ENCODE measurements at regions not wholly inside any gene's neighbourhood (a gene's known extent, or its start where the extent isn't known, plus 50 kb on each side); places are given as distances from the start of the nearest gene placed in this dataset.
"Not testable (repeated sequence)": the region's sequence is repeated elsewhere in the genome, so short reads cannot be mapped to it uniquely, and the experiment has no call there.

DNA sequence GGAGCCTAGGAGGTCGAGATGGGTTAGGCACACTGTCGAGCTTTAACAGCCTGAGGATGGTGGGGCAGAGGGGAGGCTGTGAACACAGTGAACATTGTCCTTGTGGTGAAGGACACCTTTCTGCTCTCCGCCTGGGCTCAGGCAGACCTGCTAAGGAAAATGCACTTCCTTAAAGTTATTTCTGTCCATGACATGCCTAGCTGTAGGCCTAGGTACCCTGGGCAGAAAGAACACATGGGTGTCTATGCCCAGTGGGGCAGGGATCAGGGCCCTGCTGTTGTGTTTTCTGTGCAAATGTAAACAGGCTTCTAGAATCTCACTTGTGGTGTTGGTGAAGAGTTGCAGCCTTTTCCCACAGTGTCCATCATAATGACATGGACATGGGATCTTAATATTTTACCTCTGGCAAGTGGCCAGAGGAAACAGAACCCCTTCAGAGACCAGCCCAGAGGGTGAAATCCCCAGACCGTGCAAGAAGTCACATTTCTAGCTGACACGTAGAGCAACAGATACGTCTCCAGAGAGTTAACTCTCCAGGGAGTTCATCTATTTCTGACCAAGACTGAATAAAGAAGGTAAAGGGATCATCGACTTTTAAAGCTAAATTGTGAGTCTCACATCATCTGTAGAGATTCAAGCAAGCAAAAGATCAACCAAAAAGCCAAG, 79.2 kb downstream of the C9orf152 start:
- no peak overlapping the region for H3K4me3 ChIP-seq (ENCODE audit: insufficient read length, low read depth)
- H3K9ac ChIP-seq (ENCODE audit: insufficient read length, low read depth), result no peak overlapping the region
- H3K36me3 ChIP-seq (ENCODE audit: insufficient read depth, insufficient read length, low read length), result peaks cover 28% of the 10 kb centered on the region
- no peaks in the 10 kb centered on the region for H3K27me3 ChIP-seq (ENCODE audit: insufficient read depth, insufficient read length)
- peaks cover 16% of the 10 kb centered on the region for H3K4me1 ChIP-seq (ENCODE audit: insufficient read depth, insufficient read length)
- no peaks in the 10 kb centered on the region for H3K9me3 ChIP-seq (ENCODE audit: insufficient read depth, low read length)
- TF ChIP-seq ZNF274 (IDR thresholded peaks at IDR 0.05; ENCODE audit: low read depth, low read length) (no peak), SUZ12 (IDR thresholded peaks at IDR 0.05; ENCODE audit: extremely low read depth, insufficient read depth, insufficient read length) (no peak), YY1 (IDR thresholded peaks at IDR 0.05; ENCODE audit: insufficient read depth, insufficient read length) (no peak)
- DNase-seq (ENCODE audit: low read depth, low spot score), result no peak

DNA sequence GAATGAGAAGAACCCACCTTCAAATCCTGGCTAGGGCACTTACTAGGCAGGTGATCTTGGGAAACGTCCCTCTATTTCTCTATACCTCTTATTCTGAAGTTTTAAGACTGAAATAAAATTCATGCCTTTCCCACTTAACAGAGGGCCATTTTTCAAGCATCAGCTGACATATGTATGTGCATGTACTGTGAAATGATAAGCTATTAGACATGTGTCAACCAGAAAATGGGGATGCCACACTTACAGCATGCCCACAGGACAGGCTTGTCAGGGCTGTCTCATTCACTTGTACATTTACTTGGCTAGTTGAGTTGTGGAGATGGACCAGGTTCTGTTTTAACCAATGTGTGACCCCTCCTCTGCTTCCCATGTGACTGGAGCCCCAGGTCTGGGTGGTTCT, 78.5 kb downstream of the C9orf152 start:
- Histone ChIP-seq H3K4me3 (ENCODE audit: insufficient read length, low read depth) (no peak overlapping the region), H3K9me3 (ENCODE audit: insufficient read depth, low read length) (no peaks in the 10 kb centered on the region), H3K27me3 (ENCODE audit: insufficient read depth, insufficient read length) (no peaks in the 10 kb centered on the region), H3K4me1 (ENCODE audit: insufficient read depth, insufficient read length) (peaks cover 13% of the 10 kb centered on the region), H3K36me3 (ENCODE audit: insufficient read depth, insufficient read length, low read length) (peaks cover 28% of the 10 kb centered on the region), H3K9ac (ENCODE audit: insufficient read length, low read depth) (no peak overlapping the region)
- DNase-seq (ENCODE audit: low read depth, low spot score), result no peak
- TF ChIP-seq ZNF274 (IDR thresholded peaks at IDR 0.05; ENCODE audit: low read depth, low read length), result no peak
- no peak for TF ChIP-seq YY1 (IDR thresholded peaks at IDR 0.05; ENCODE audit: insufficient read depth, insufficient read length)
- no peak for TF ChIP-seq SUZ12 (IDR thresholded peaks at IDR 0.05; ENCODE audit: extremely low read depth, insufficient read depth, insufficient read length)

DNA sequence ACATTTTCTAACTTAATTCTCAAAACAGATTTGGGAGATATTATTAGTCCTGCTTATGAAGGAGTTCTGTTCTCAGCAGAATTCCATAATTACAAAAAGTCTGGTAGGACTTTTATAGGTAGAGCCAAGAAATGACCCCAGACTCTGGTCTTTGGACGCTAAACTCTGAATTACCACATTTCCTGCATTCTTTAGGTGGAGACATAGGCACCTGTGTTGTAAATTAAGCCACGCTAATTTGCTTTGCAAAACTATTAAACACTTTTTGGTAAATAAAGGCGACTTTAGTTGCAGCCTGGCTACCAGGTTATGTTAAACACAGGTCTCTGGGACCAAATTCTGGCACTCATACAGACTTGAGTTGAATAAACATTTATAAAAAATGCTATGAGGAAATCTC, 77.7 kb downstream of the C9orf152 start:
- Histone ChIP-seq H3K27me3 (ENCODE audit: insufficient read depth, insufficient read length) (no peaks in the 10 kb centered on the region), H3K4me3 (ENCODE audit: insufficient read length, low read depth) (no peak overlapping the region), H3K9ac (ENCODE audit: insufficient read length, low read depth) (no peak overlapping the region), H3K36me3 (ENCODE audit: insufficient read depth, insufficient read length, low read length) (peaks cover 28% of the 10 kb centered on the region), H3K4me1 (ENCODE audit: insufficient read depth, insufficient read length) (peaks cover 11% of the 10 kb centered on the region), H3K9me3 (ENCODE audit: insufficient read depth, low read length) (no peaks in the 10 kb centered on the region)
- no peak for TF ChIP-seq YY1 (IDR thresholded peaks at IDR 0.05; ENCODE audit: insufficient read depth, insufficient read length)
- TF ChIP-seq SUZ12 (IDR thresholded peaks at IDR 0.05; ENCODE audit: extremely low read depth, insufficient read depth, insufficient read length), result no peak
- no peak for TF ChIP-seq ZNF274 (IDR thresholded peaks at IDR 0.05; ENCODE audit: low read depth, low read length)
- no peak for DNase-seq (ENCODE audit: low read depth, low spot score)

- Histone ChIP-seq H3K9ac (ENCODE audit: insufficient read length, low read depth) (no peak overlapping the region), H3K4me3 (ENCODE audit: insufficient read length, low read depth) (no peak overlapping the region), H3K27me3 (ENCODE audit: insufficient read depth, insufficient read length) (no peaks in the 10 kb centered on the region), H3K9me3 (ENCODE audit: insufficient read depth, low read length) (no peaks in the 10 kb centered on the region), H3K36me3 (ENCODE audit: insufficient read depth, insufficient read length, low read length) (peaks cover 31% of the 10 kb centered on the region), H3K4me1 (ENCODE audit: insufficient read depth, insufficient read length) (peaks cover 9% of the 10 kb centered on the region)
- no peak for TF ChIP-seq YY1 (IDR thresholded peaks at IDR 0.05; ENCODE audit: insufficient read depth, insufficient read length)
- no peak for TF ChIP-seq ZNF274 (IDR thresholded peaks at IDR 0.05; ENCODE audit: low read depth, low read length)
- TF ChIP-seq SUZ12 (IDR thresholded peaks at IDR 0.05; ENCODE audit: extremely low read depth, insufficient read depth, insufficient read length), result no peak
- no peak for DNase-seq (ENCODE audit: low read depth, low spot score)
These were observed 77.1 kb downstream of the C9orf152 start for GRCh38 chr9:110130791-110131416.

GRCh38 chr9:110131499-110131898, 76.5 kb downstream of the C9orf152 start:
- peaks cover 9% of the 10 kb centered on the region for H3K4me1 ChIP-seq (ENCODE audit: insufficient read depth, insufficient read length)
- no peak for DNase-seq (ENCODE audit: low read depth, low spot score)
- no peak overlapping the region for H3K4me3 ChIP-seq (ENCODE audit: insufficient read length, low read depth)
- H3K36me3 ChIP-seq (ENCODE audit: insufficient read depth, insufficient read length, low read length), result peaks cover 37% of the 10 kb centered on the region
- TF ChIP-seq ZNF274 (IDR thresholded peaks at IDR 0.05; ENCODE audit: low read depth, low read length) (no peak), YY1 (IDR thresholded peaks at IDR 0.05; ENCODE audit: insufficient read depth, insufficient read length) (no peak), SUZ12 (IDR thresholded peaks at IDR 0.05; ENCODE audit: extremely low read depth, insufficient read depth, insufficient read length) (no peak)
- H3K9me3 ChIP-seq (ENCODE audit: insufficient read depth, low read length), result no peaks in the 10 kb centered on the region
- no peaks in the 10 kb centered on the region for H3K27me3 ChIP-seq (ENCODE audit: insufficient read depth, insufficient read length)
- H3K9ac ChIP-seq (ENCODE audit: insufficient read length, low read depth), result no peak overlapping the region

DNA sequence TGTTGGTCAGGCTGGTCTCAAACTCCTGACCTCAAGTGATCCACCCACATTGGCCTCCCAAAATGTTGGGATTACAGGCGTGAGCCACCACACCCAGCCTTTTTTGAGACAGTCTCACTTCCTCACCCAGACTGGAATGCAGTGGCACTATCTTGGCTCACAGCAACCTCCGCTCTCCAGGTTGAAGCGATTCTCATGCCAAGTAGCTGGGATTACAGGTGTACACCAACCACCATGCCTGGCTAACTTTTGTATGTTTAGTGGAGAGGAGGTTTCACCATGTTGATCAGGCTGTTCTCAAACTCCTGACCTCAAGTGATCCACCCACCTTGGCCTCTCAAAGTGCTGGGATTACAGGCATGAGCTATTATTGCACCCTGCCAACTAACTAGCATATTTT, 75.4 kb downstream of the C9orf152 start:
- peaks cover 47% of the 10 kb centered on the region for H3K36me3 ChIP-seq (ENCODE audit: insufficient read depth, insufficient read length, low read length)
- H3K4me1 ChIP-seq (ENCODE audit: insufficient read depth, insufficient read length), result not testable (repeated sequence)

GRCh38 chr9:110133059-110133458, 74.9 kb downstream of the C9orf152 start:
- DNase-seq (ENCODE audit: low read depth, low spot score), result no peak
- Histone ChIP-seq H3K4me1 (ENCODE audit: insufficient read depth, insufficient read length) (peaks cover 7% of the 10 kb centered on the region), H3K27me3 (ENCODE audit: insufficient read depth, insufficient read length) (no peaks in the 10 kb centered on the region), H3K4me3 (ENCODE audit: insufficient read length, low read depth) (no peak overlapping the region), H3K9ac (ENCODE audit: insufficient read length, low read depth) (no peak overlapping the region), H3K9me3 (ENCODE audit: insufficient read depth, low read length) (no peaks in the 10 kb centered on the region), H3K36me3 (ENCODE audit: insufficient read depth, insufficient read length, low read length) (peaks cover 47% of the 10 kb centered on the region)
- TF ChIP-seq ZNF274 (IDR thresholded peaks at IDR 0.05; ENCODE audit: low read depth, low read length) (no peak), SUZ12 (IDR thresholded peaks at IDR 0.05; ENCODE audit: extremely low read depth, insufficient read depth, insufficient read length) (no peak), YY1 (IDR thresholded peaks at IDR 0.05; ENCODE audit: insufficient read depth, insufficient read length) (no peak)

More for the DNA sequence above, 75.4 kb downstream of the C9orf152 start:
- H3K27me3 ChIP-seq (ENCODE audit: insufficient read depth, insufficient read length); H3K9ac ChIP-seq (ENCODE audit: insufficient read length, low read depth); H3K9me3 ChIP-seq (ENCODE audit: insufficient read depth, low read length); H3K4me3 ChIP-seq (ENCODE audit: insufficient read length, low read depth); DNase-seq (ENCODE audit: low read depth, low spot score): not testable (repeated sequence)

Data from NT2/D1 (cell line).